ENCODE measurements at regions not wholly inside any gene's neighbourhood (a gene's known extent, or its start where the extent isn't known, plus 50 kb on each side); places are given as distances from the start of the nearest gene placed in this dataset.
A peak's percentile ranks its signal among the peaks of the same experiment; 100 is the strongest.

DNA sequence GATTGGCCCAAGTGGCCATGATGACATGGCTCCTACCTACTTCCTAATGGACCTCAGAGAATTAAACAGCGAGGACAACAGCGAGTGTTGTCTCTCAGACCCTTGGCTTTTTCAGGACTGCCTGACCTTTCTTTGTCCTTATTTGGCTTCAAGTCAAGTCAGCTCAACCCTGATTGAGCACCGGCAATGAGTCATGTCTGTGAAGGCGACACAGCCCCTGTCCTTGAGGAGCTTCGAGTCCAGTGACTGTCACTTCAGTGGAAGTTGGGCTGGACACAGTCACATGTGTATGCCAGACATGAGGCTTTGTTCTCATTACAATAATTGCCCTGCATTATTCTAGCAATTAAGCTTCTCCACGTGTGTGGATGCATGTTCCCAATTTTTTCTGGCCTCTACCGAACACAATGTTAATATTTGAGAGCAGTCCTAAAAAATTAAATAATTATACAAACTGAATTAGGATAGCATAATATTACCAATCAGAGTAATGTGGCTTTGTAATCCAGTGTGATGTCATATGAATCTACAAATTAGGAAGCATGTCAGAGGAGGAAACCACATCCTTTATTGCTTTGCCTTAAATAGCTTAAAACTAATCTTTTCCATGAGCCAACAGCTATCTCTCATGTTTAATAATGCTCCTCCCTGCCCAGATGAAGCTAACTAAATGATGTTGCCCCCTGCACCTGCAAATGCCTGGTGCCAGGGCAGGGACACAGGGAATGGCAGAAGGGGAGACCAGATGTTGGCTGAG is 178.6 kb downstream of the CDH26 start:
- Histone ChIP-seq H3K9me3 (no peaks in the 10 kb centered on the region), H3K4me1 (no peaks in the 10 kb centered on the region), H3K4me3 (no peak overlapping the region), H3K27me3 (no peaks in the 10 kb centered on the region), H3K27ac (no peak overlapping the region), H3K36me3 (no peaks in the 10 kb centered on the region)
- intact Hi-C loops (cut with DNase I) = no loop called here
- DNase-seq (ENCODE audit: low spot score in 2 of 2) = no peak
- TF ChIP-seq CTCF (IDR thresholded peaks at IDR 0.05) = no peak

GRCh38 chr20:60137657-60138245 is 179.5 kb downstream of the CDH26 start:
- H3K27ac ChIP-seq = no peak overlapping the region
- TF ChIP-seq CTCF (IDR thresholded peaks at IDR 0.05) = peak in 1 of 3 experiments; percentile 19
- no peak for DNase-seq (ENCODE audit: low spot score in 2 of 2)
- peak overlapping the region in 1 of 2 donors; percentile 41 for H3K4me3 ChIP-seq
- no peaks in the 10 kb centered on the region for H3K9me3 ChIP-seq
- H3K27me3 ChIP-seq = no peaks in the 10 kb centered on the region
- intact Hi-C loops (cut with DNase I) = no loop called here
- H3K4me1 ChIP-seq = no peaks in the 10 kb centered on the region
- H3K36me3 ChIP-seq = no peaks in the 10 kb centered on the region

GRCh38 chr20:60138256-60139220 is 180.3 kb downstream of the CDH26 start:
- no peak for TF ChIP-seq CTCF (IDR thresholded peaks at IDR 0.05)
- Histone ChIP-seq H3K9me3 (no peaks in the 10 kb centered on the region), H3K4me1 (no peaks in the 10 kb centered on the region), H3K4me3 (peak overlapping the region in 1 of 2 donors; percentile 41), H3K27me3 (no peaks in the 10 kb centered on the region), H3K36me3 (no peaks in the 10 kb centered on the region), H3K27ac (no peak overlapping the region)
- intact Hi-C loops (cut with DNase I) = no loop called here
- DNase-seq (ENCODE audit: low spot score in 2 of 2) = no peak

GRCh38 chr20:60139663-60140446 is 181.6 kb downstream of the CDH26 start:
- Histone ChIP-seq H3K9me3 (no peaks in the 10 kb centered on the region), H3K4me1 (no peaks in the 10 kb centered on the region), H3K4me3 (no peak overlapping the region), H3K36me3 (no peaks in the 10 kb centered on the region), H3K27me3 (no peaks in the 10 kb centered on the region), H3K27ac (no peak overlapping the region)
- intact Hi-C loops (cut with DNase I) = no loop called here
- no peak for TF ChIP-seq CTCF (IDR thresholded peaks at IDR 0.05)
- no peak for DNase-seq (ENCODE audit: low spot score in 2 of 2)

DNA sequence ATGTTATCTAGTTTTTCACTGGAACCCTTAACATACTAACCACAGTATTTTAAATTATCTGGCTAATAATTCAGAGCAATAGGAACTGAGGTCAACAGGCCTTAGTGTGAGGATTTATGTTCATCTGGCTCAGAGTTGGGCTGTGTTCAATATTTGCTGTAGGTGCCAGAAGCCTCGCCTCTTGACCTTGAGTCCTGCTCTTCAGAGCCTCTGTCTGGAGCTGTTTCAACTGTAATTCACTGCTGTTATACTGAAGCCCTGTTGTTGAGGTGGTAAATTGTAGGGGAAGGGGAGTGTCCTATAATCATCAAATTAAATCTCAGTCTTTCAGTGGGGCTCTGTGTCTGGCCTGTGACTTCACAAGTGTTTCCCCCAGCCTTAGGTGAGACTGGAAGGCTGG is 184.4 kb downstream of the CDH26 start:
- no peaks in the 10 kb centered on the region for H3K36me3 ChIP-seq
- H3K9me3 ChIP-seq = no peaks in the 10 kb centered on the region
- TF ChIP-seq CTCF (IDR thresholded peaks at IDR 0.05) = no peak
- no peak for DNase-seq (ENCODE audit: low spot score in 2 of 2)
- intact Hi-C loops (cut with DNase I) = no loop called here
- H3K27ac ChIP-seq = no peak overlapping the region
- H3K27me3 ChIP-seq = no peaks in the 10 kb centered on the region
- H3K4me1 ChIP-seq = no peaks in the 10 kb centered on the region
- no peak overlapping the region for H3K4me3 ChIP-seq

Data from ascending aorta (tissue), 2 donors.